Activated B cell treated with CpG ODN at 0.5 μM for 24 hours (primary cell): ENCODE measurements at regions not wholly inside any gene's neighbourhood (a gene's known extent, or its start where the extent isn't known, plus 50 kb on each side); places are given as distances from the start of the nearest gene placed in this dataset.

Source experiments
- ATAC-seq: fragments of 200-7000 bp; cut with Tn5 transposase; one replicate; pipeline ENCODE4 v1.10.0; 2021; ENCODE audit warnings: low read depth, mild to moderate bottlenecking, moderate library complexity
- CTCF ChIA-PET: fragments of 350-600 bp; sonication (Branson Sonifier 250); formaldehyde crosslinking; loops from one replicate; lab custom pipeline; 2021; ENCODE audit warnings: antibody characterized with exemption; lab: Charles Lee
- POLR2A ChIA-PET: fragments of 350-600 bp; sonication (Branson Sonifier 250); formaldehyde crosslinking; loops from one replicate; lab custom pipeline; 2021; ENCODE audit warnings: antibody characterized with exemption; lab: Charles Lee
- DNase-seq: peaks from one replicate; pipeline ENCODE4 v3.0.0; 2022
- H3K27ac Mint-ChIP-seq: one replicate; pipeline ENCODE4 v1.8.0; 2020; ENCODE audit warnings: mixed read lengths
- H3K27me3 Mint-ChIP-seq: one replicate; pipeline ENCODE4 v1.8.0; 2021; ENCODE audit warnings: mixed read lengths
- H3K36me3 Mint-ChIP-seq: one replicate; pipeline ENCODE4 v1.8.0; 2021; ENCODE audit warnings: low read depth, mixed read lengths
- H3K4me1 Mint-ChIP-seq: one replicate; pipeline ENCODE4 v1.8.0; 2021; ENCODE audit warnings: mixed read lengths
- H3K4me3 Mint-ChIP-seq: one replicate; pipeline ENCODE4 v1.8.0; 2020; ENCODE audit warnings: mild to moderate bottlenecking, mixed read lengths
- H3K9me3 Mint-ChIP-seq: one replicate; pipeline ENCODE4 v1.8.0; 2020; ENCODE audit warnings: mixed read lengths
- CTCF ChIP-seq: fragments of 200-600 bp; IDR thresholded peaks from one replicate; pipeline ENCODE4 v1.8.0; 2022; ENCODE audit warnings: antibody characterized with exemption, mild to moderate bottlenecking
- intact Hi-C: fragments of 100-400 bp; cut with micrococcal nuclease; formaldehyde crosslinking; loops from one replicate; pipeline ENCODE4 v1.15.1; 2024

- H3K36me3 Mint-ChIP-seq: no peaks in the 10 kb centered on the region
These were observed 280.3 kb upstream of the HABP2 start for GRCh38 chr10:113272511-113272910.

GRCh38 chr10:113273181-113274163, 279.4 kb upstream of the HABP2 start:
- Mint-ChIP-seq H3K27ac (no peak overlapping the region), H3K4me3 (no peak overlapping the region), H3K4me1 (peaks cover 13% of the 10 kb centered on the region), H3K27me3 (peaks cover 5% of the 10 kb centered on the region), H3K9me3 (peaks cover 20% of the 10 kb centered on the region), H3K36me3 (no peaks in the 10 kb centered on the region)
- DNase-seq: no peak
- POLR2A ChIA-PET: no interaction called here
- CTCF ChIA-PET: no interaction called here
- ATAC-seq: no peak
- intact Hi-C loops: no loop called here
- TF ChIP-seq CTCF: no peak

More at GRCh38 chr10:113272511-113272910, 280.3 kb upstream of the HABP2 start:
- intact Hi-C loops: no loop called here
- Mint-ChIP-seq H3K9me3 (peaks cover 20% of the 10 kb centered on the region), H3K4me3 (no peak overlapping the region), H3K27ac (no peak overlapping the region), H3K4me1 (peaks cover 13% of the 10 kb centered on the region), H3K27me3 (peaks cover 5% of the 10 kb centered on the region)
- no peak for TF ChIP-seq CTCF
- ChIA-PET CTCF (no interaction called here), POLR2A (no interaction called here)
- ATAC-seq (no peak), DNase-seq (no peak)

- Mint-ChIP-seq H3K4me1 (peaks cover 13% of the 10 kb centered on the region), H3K27me3 (peaks cover 2% of the 10 kb centered on the region), H3K27ac (no peak overlapping the region), H3K9me3 (peaks cover 20% of the 10 kb centered on the region), H3K36me3 (no peaks in the 10 kb centered on the region), H3K4me3 (no peak overlapping the region)
- no peak for ATAC-seq
- no peak for TF ChIP-seq CTCF
- CTCF ChIA-PET: interaction anchor here (0.6 kb wide), 1 partner anchor 208 kb away, joined by 5 read pairs; no protein-coding TSS in a partner anchor
- intact Hi-C loops: no loop called here
- POLR2A ChIA-PET: no interaction called here
- no peak for DNase-seq
These were observed 278.6 kb upstream of the HABP2 start for GRCh38 chr10:113274176-113274829.

- ATAC-seq (no peak), DNase-seq (no peak)
- H3K27ac Mint-ChIP-seq: no peak overlapping the region
- TF ChIP-seq CTCF: no peak
- H3K4me1 Mint-ChIP-seq: peaks cover 6% of the 10 kb centered on the region
- H3K27me3 Mint-ChIP-seq: no peaks in the 10 kb centered on the region
- ChIA-PET CTCF (no interaction called here), POLR2A (no interaction called here)
- peaks cover 17% of the 10 kb centered on the region for H3K9me3 Mint-ChIP-seq
- intact Hi-C loops: no loop called here
- H3K36me3 Mint-ChIP-seq: no peaks in the 10 kb centered on the region
- no peak overlapping the region for H3K4me3 Mint-ChIP-seq
These were observed 274.6 kb upstream of the HABP2 start for GRCh38 chr10:113278221-113278620.

- no peak overlapping the region for H3K27ac Mint-ChIP-seq
- no peak overlapping the region for H3K4me3 Mint-ChIP-seq
- ChIA-PET CTCF (no interaction called here), POLR2A (no interaction called here)
- H3K4me1 Mint-ChIP-seq: peaks cover 2% of the 10 kb centered on the region
- ATAC-seq (no peak), DNase-seq (no peak)
- intact Hi-C loops: no loop called here
- TF ChIP-seq CTCF: no peak
- no peaks in the 10 kb centered on the region for H3K27me3 Mint-ChIP-seq
- H3K9me3 Mint-ChIP-seq: peaks cover 17% of the 10 kb centered on the region
- H3K36me3 Mint-ChIP-seq: no peaks in the 10 kb centered on the region
These were observed 274.2 kb upstream of the HABP2 start for GRCh38 chr10:113278664-113279063.
